Activated T-cell treated with anti-CD3 and anti-CD28 coated beads, Interleukin-2, amount 50 U/mL, for 72 hours (primary cell): ENCODE measurements at regions not wholly inside any gene's neighbourhood (a gene's known extent, or its start where the extent isn't known, plus 50 kb on each side); places are given as distances from the start of the nearest gene placed in this dataset.
"Not testable (repeated sequence)": the region's sequence is repeated elsewhere in the genome, so short reads cannot be mapped to it uniquely, and the experiment has no call there.

Source experiments
- ATAC-seq, 2 donors: fragments of 150-1000 bp; cut with Tn5 transposase; replicated peaks in 1 of 2; 2 replicates each; pipeline ENCODE4 v1.10.0; 2021; ENCODE audit warnings: moderate library complexity in 2 of 2, mild to moderate bottlenecking in 1 of 2
- DNase-seq, 2 donors: peaks; one replicate each; pipeline ENCODE4 v3.0.0; 2021 to 2022; ENCODE audit warnings: mixed read lengths in 1 of 2
- H3K27ac Mint-ChIP-seq: one replicate; pipeline ENCODE4 v1.8.0; 2022; ENCODE audit warnings: mild to moderate bottlenecking, moderate library complexity, mixed read lengths
- H3K27me3 Mint-ChIP-seq: one replicate; pipeline ENCODE4 v1.8.0; 2022; ENCODE audit warnings: low read depth, mixed read lengths
- H3K36me3 Mint-ChIP-seq, 2 donors: one replicate each; pipeline ENCODE4 v1.8.0; 2022; ENCODE audit warnings: mixed read lengths in 2 of 2, mild to moderate bottlenecking in 1 of 2; ENCODE audit not compliant: insufficient read depth in 2 of 2
- H3K4me1 Mint-ChIP-seq: one replicate; pipeline ENCODE4 v1.8.0; 2022; ENCODE audit warnings: low read depth, mixed read lengths
- H3K4me3 Mint-ChIP-seq, 2 donors: one replicate each; pipeline ENCODE4 v1.8.0; 2022; ENCODE audit warnings: mild to moderate bottlenecking in 2 of 2, mixed read lengths in 2 of 2, moderate library complexity in 2 of 2
- H3K9me3 Mint-ChIP-seq, 2 donors: one replicate each; pipeline ENCODE4 v1.8.0; 2022; ENCODE audit warnings: mixed read lengths in 2 of 2

GRCh38 chr9:34855016-34855415 lies 103.1 kb upstream of the PHF24 start:
- H3K9me3 Mint-ChIP-seq, H3K27ac Mint-ChIP-seq, H3K36me3 Mint-ChIP-seq, H3K4me3 Mint-ChIP-seq, H3K27me3 Mint-ChIP-seq, DNase-seq, ATAC-seq, H3K4me1 Mint-ChIP-seq: not testable (repeated sequence)

- no peak overlapping the region for H3K27ac Mint-ChIP-seq
- no peak for ATAC-seq
- no peaks in the 10 kb centered on the region for H3K9me3 Mint-ChIP-seq
- H3K4me3 Mint-ChIP-seq: no peak overlapping the region
- DNase-seq: no peak
- H3K36me3 Mint-ChIP-seq: no peaks in the 10 kb centered on the region
- H3K4me1 Mint-ChIP-seq: no peaks in the 10 kb centered on the region
- H3K27me3 Mint-ChIP-seq: no peaks in the 10 kb centered on the region
These were observed 120.1 kb upstream of the CCL21 start for GRCh38 chr9:34830068-34830467.

- H3K27ac Mint-ChIP-seq: no peak overlapping the region
- H3K36me3 Mint-ChIP-seq: no peaks in the 10 kb centered on the region
- H3K4me3 Mint-ChIP-seq: no peak overlapping the region
- H3K27me3 Mint-ChIP-seq: peaks cover 11% of the 10 kb centered on the region
- no peaks in the 10 kb centered on the region for H3K9me3 Mint-ChIP-seq
- ATAC-seq (no peak), DNase-seq (no peak)
- no peaks in the 10 kb centered on the region for H3K4me1 Mint-ChIP-seq
These were observed 117.1 kb upstream of the CCL21 start for GRCh38 chr9:34826999-34827538.

- Mint-ChIP-seq H3K4me1 (no peaks in the 10 kb centered on the region), H3K27me3 (peaks cover 21% of the 10 kb centered on the region)
These were observed 115.8 kb upstream of the CCL21 start for GRCh38 chr9:34825775-34826174.

GRCh38 chr9:34823778-34824177 lies 113.8 kb upstream of the CCL21 start:
- DNase-seq (no peak), ATAC-seq (no peak)
- peaks cover 4 to 5% of the 10 kb centered on the region in 2 donors for H3K9me3 Mint-ChIP-seq
- H3K27ac Mint-ChIP-seq: no peak overlapping the region
- no peak overlapping the region for H3K4me3 Mint-ChIP-seq
- H3K36me3 Mint-ChIP-seq: peaks cover 2 to 3% of the 10 kb centered on the region in 2 donors
- peaks cover 21% of the 10 kb centered on the region for H3K27me3 Mint-ChIP-seq
- no peaks in the 10 kb centered on the region for H3K4me1 Mint-ChIP-seq

More at GRCh38 chr9:34825775-34826174, 115.8 kb upstream of the CCL21 start:
- Mint-ChIP-seq H3K36me3 (no peaks in the 10 kb centered on the region), H3K4me3 (no peak overlapping the region), H3K9me3 (peaks cover 0 to 2% of the 10 kb centered on the region in 2 donors), H3K27ac (no peak overlapping the region)
- ATAC-seq (no peak), DNase-seq (no peak)

GRCh38 chr9:34810187-34810524 lies 100.2 kb upstream of the CCL21 start:
- peaks cover 74% of the 10 kb centered on the region for H3K27me3 Mint-ChIP-seq
- H3K36me3 Mint-ChIP-seq: peaks cover 0 to 7% of the 10 kb centered on the region in 2 donors
- no peak overlapping the region for H3K27ac Mint-ChIP-seq
- ATAC-seq: no peak
- H3K4me3 Mint-ChIP-seq: no peak overlapping the region
- DNase-seq: no peak
- H3K4me1 Mint-ChIP-seq: no peaks in the 10 kb centered on the region
- H3K9me3 Mint-ChIP-seq: peaks cover 5 to 8% of the 10 kb centered on the region in 2 donors

GRCh38 chr9:34809504-34810186 lies 99.7 kb upstream of the CCL21 start:
- ATAC-seq (no peak), DNase-seq (no peak)
- no peaks in the 10 kb centered on the region for H3K4me1 Mint-ChIP-seq
- H3K27me3 Mint-ChIP-seq: peaks cover 74% of the 10 kb centered on the region
- no peak overlapping the region for H3K27ac Mint-ChIP-seq
- peaks cover 5 to 8% of the 10 kb centered on the region in 2 donors for H3K9me3 Mint-ChIP-seq
- H3K4me3 Mint-ChIP-seq: no peak overlapping the region
- peaks cover 0 to 7% of the 10 kb centered on the region in 2 donors for H3K36me3 Mint-ChIP-seq

GRCh38 chr9:34802916-34803315 lies 93.0 kb upstream of the CCL21 start:
- ATAC-seq (no peak), DNase-seq (no peak)
- no peak overlapping the region for H3K4me3 Mint-ChIP-seq
- no peaks in the 10 kb centered on the region for H3K4me1 Mint-ChIP-seq
- peaks cover 0 to 4% of the 10 kb centered on the region in 2 donors for H3K36me3 Mint-ChIP-seq
- no peak overlapping the region for H3K27ac Mint-ChIP-seq
- peaks cover 0 to 1% of the 10 kb centered on the region in 2 donors for H3K9me3 Mint-ChIP-seq
- peaks cover 55% of the 10 kb centered on the region for H3K27me3 Mint-ChIP-seq

GRCh38 chr9:34797367-34797766 lies 87.4 kb upstream of the CCL21 start:
- peaks cover 0 to 1% of the 10 kb centered on the region in 2 donors for H3K9me3 Mint-ChIP-seq
- no peaks in the 10 kb centered on the region for H3K36me3 Mint-ChIP-seq
- H3K4me1 Mint-ChIP-seq: no peaks in the 10 kb centered on the region
- DNase-seq (no peak), ATAC-seq (no peak)
- H3K27ac Mint-ChIP-seq: no peak overlapping the region
- H3K4me3 Mint-ChIP-seq: no peak overlapping the region
- H3K27me3 Mint-ChIP-seq: peaks cover 63% of the 10 kb centered on the region

GRCh38 chr9:34796924-34797323 lies 87.0 kb upstream of the CCL21 start:
- peaks cover 60% of the 10 kb centered on the region for H3K27me3 Mint-ChIP-seq
- H3K36me3 Mint-ChIP-seq: no peaks in the 10 kb centered on the region
- no peak for ATAC-seq

GRCh38 chr9:34793428-34793827 lies 83.5 kb upstream of the CCL21 start:
- H3K27me3 Mint-ChIP-seq: peaks cover 56% of the 10 kb centered on the region
- H3K27ac Mint-ChIP-seq: no peak overlapping the region
- ATAC-seq (no peak), DNase-seq (no peak)
- no peaks in the 10 kb centered on the region for H3K4me1 Mint-ChIP-seq
- H3K4me3 Mint-ChIP-seq: no peak overlapping the region
- no peaks in the 10 kb centered on the region for H3K9me3 Mint-ChIP-seq
- no peaks in the 10 kb centered on the region for H3K36me3 Mint-ChIP-seq

More at GRCh38 chr9:34796924-34797323, 87.0 kb upstream of the CCL21 start:
- Mint-ChIP-seq H3K9me3 (peaks cover 0 to 1% of the 10 kb centered on the region in 2 donors), H3K27ac (no peak overlapping the region), H3K4me1 (no peaks in the 10 kb centered on the region), H3K4me3 (no peak overlapping the region)
- no peak for DNase-seq

- H3K4me1 Mint-ChIP-seq: no peaks in the 10 kb centered on the region
- no peaks in the 10 kb centered on the region for H3K9me3 Mint-ChIP-seq
- DNase-seq (no peak), ATAC-seq (no peak)
- H3K4me3 Mint-ChIP-seq: no peak overlapping the region
- H3K27me3 Mint-ChIP-seq: peaks cover 3% of the 10 kb centered on the region
- no peaks in the 10 kb centered on the region for H3K36me3 Mint-ChIP-seq
- no peak overlapping the region for H3K27ac Mint-ChIP-seq
These were observed 74.1 kb upstream of the CCL21 start for GRCh38 chr9:34783951-34784487.

- Mint-ChIP-seq H3K9me3 (no peaks in the 10 kb centered on the region), H3K4me3 (no peak overlapping the region), H3K27ac (no peak overlapping the region), H3K27me3 (peaks cover 13% of the 10 kb centered on the region), H3K4me1 (no peaks in the 10 kb centered on the region), H3K36me3 (no peaks in the 10 kb centered on the region)
- ATAC-seq (no peak), DNase-seq (no peak)
These were observed 72.4 kb upstream of the CCL21 start for GRCh38 chr9:34782372-34782771.

GRCh38 chr9:34777666-34778065 lies 67.7 kb upstream of the CCL21 start:
- H3K9me3 Mint-ChIP-seq: peaks cover 2 to 3% of the 10 kb centered on the region in 2 donors
- H3K27me3 Mint-ChIP-seq: peaks cover 27% of the 10 kb centered on the region
- ATAC-seq (no peak), DNase-seq (no peak)
- no peak overlapping the region for H3K27ac Mint-ChIP-seq
- peaks cover 0 to 4% of the 10 kb centered on the region in 2 donors for H3K36me3 Mint-ChIP-seq
- no peak overlapping the region for H3K4me3 Mint-ChIP-seq
- H3K4me1 Mint-ChIP-seq: no peaks in the 10 kb centered on the region
